ENCODE measurements at regions not wholly inside any gene's neighbourhood (a gene's known extent, or its start where the extent isn't known, plus 50 kb on each side); places are given as distances from the start of the nearest gene placed in this dataset.

GRCh38 chr2:185463481-185463880, 275.1 kb upstream of the FSIP2 start:
- Histone ChIP-seq H2AFZ (ENCODE audit: low read depth, low read length) (no peak overlapping the region), H3K9ac (ENCODE audit: insufficient read depth in 1 of 2, low read depth in 2 of 2, low read length in 2 of 2) (no peak overlapping the region), H3K9me3 (replicated peaks; ENCODE audit: control insufficient read depth, insufficient read depth, low read depth, low read length) (no peaks in the 10 kb centered on the region; the same call in 1 of the 2 replicates), H4K20me1 (replicated peaks; ENCODE audit: control insufficient read depth, insufficient read depth, low read length) (no peaks in the 10 kb centered on the region), H3K4me1 (replicated peaks in 1 of 2; ENCODE audit: control insufficient read depth in 2 of 2, insufficient read depth in 2 of 2, low read length in 2 of 2) (no peaks in the 10 kb centered on the region), H3K27ac (ENCODE audit: extremely low read depth, low read depth, low read length) (no peak overlapping the region), H3K27me3 (ENCODE audit: control insufficient read depth in 2 of 2, insufficient read depth in 2 of 2, low read length in 2 of 2) (no peaks in the 10 kb centered on the region), H3K79me2 (ENCODE audit: control insufficient read depth, insufficient read depth, low read length) (no peaks in the 10 kb centered on the region), H3K4me3 (no peak overlapping the region), H3K4me2 (ENCODE audit: insufficient read depth, low read length) (no peak overlapping the region), H3K9me1 (ENCODE audit: control insufficient read depth, insufficient read depth, low read length) (no peaks in the 10 kb centered on the region), H3K36me3 (ENCODE audit: control insufficient read depth, insufficient read depth, low read length) (no peaks in the 10 kb centered on the region)
- no peak for ATAC-seq
- no peak for FAIRE-seq
- in situ Hi-C loops (cut with MboI) (no loop called here), intact Hi-C loops (cut with micrococcal nuclease) (no loop called here)
- BruUV-seq (replicated peaks) = no TSS peak
- POLR2A ChIA-PET = no interaction called here
- 5% methylated on average over 3 of the region's 3 CpGs for WGBS (ENCODE audit: insufficient coverage, low coverage, missing lambda C conversion rate)
- DNase-seq (ENCODE audit: extremely low read depth in 1 of 4, low spot score in 3 of 4) = no peak
- TF ChIP-seq CEBPB (tag; IDR thresholded peaks at IDR 0.05) (peak; percentile 23; the same call in 1 of the 2 replicates), ZFP30 (CRISPR knock-in tag; IDR thresholded peaks at IDR 0.05; ENCODE audit: borderline replicate concordance) (no peak), CEBPG (CRISPR knock-in tag; IDR thresholded peaks at IDR 0.05) (no peak), CEBPG (tag; conservative IDR thresholded peaks at IDR 0.05 in 1 of 2, IDR thresholded peaks at IDR 0.05 in 1 of 2) (peak in 1 of 2 experiments; percentile 64; a peak in 2 of 4 replicates), SMARCB1 (IDR thresholded peaks at IDR 0.05; ENCODE audit: insufficient read length, low read depth) (no peak), ZNF699 (CRISPR knock-in tag; IDR thresholded peaks at IDR 0.05; ENCODE audit: insufficient replicate concordance) (no peak)
- CTCF ChIA-PET (ENCODE audit: low intra/inter-chr PET ratio) = no interaction called here

GRCh38 chr2:185466915-185467314, 271.7 kb upstream of the FSIP2 start:
- ChIA-PET POLR2A (no interaction called here), CTCF (ENCODE audit: low intra/inter-chr PET ratio) (no interaction called here)
- Histone ChIP-seq H3K27ac (ENCODE audit: extremely low read depth, low read depth, low read length) (no peak overlapping the region), H3K27me3 (ENCODE audit: control insufficient read depth in 2 of 2, insufficient read depth in 2 of 2, low read length in 2 of 2) (no peaks in the 10 kb centered on the region), H3K4me2 (ENCODE audit: insufficient read depth, low read length) (no peak overlapping the region), H3K9ac (ENCODE audit: insufficient read depth in 1 of 2, low read depth in 2 of 2, low read length in 2 of 2) (no peak overlapping the region), H3K9me1 (ENCODE audit: control insufficient read depth, insufficient read depth, low read length) (no peaks in the 10 kb centered on the region), H3K36me3 (ENCODE audit: control insufficient read depth, insufficient read depth, low read length) (no peaks in the 10 kb centered on the region), H3K4me1 (replicated peaks in 1 of 2; ENCODE audit: control insufficient read depth in 2 of 2, insufficient read depth in 2 of 2, low read length in 2 of 2) (no peaks in the 10 kb centered on the region), H2AFZ (ENCODE audit: low read depth, low read length) (no peak overlapping the region), H3K79me2 (ENCODE audit: control insufficient read depth, insufficient read depth, low read length) (no peaks in the 10 kb centered on the region), H3K9me3 (replicated peaks; ENCODE audit: control insufficient read depth, insufficient read depth, low read depth, low read length) (0 out of 2 replicates have a peak, but pooled peaks cover 2% of the 10 kb centered on the region), H4K20me1 (replicated peaks; ENCODE audit: control insufficient read depth, insufficient read depth, low read length) (no peaks in the 10 kb centered on the region), H3K4me3 (no peak overlapping the region)
- ATAC-seq (no peak), DNase-seq (ENCODE audit: extremely low read depth in 1 of 4, low spot score in 3 of 4) (no peak), FAIRE-seq (no peak)
- intact Hi-C loops (cut with micrococcal nuclease) = no loop called here
- in situ Hi-C loops (cut with MboI) = no loop called here
- no TSS peak for BruUV-seq (replicated peaks)
- TF ChIP-seq NFRKB (IDR thresholded peaks at IDR 0.05; ENCODE audit: low read depth) (no peak), GTF2A2 (tag; IDR thresholded peaks at IDR 0.05) (no peak), CSDE1 (IDR thresholded peaks at IDR 0.05) (no peak), VEZF1 (CRISPR knock-in tag; IDR thresholded peaks at IDR 0.05) (no peak), ZNF449 (CRISPR knock-in tag; IDR thresholded peaks at IDR 0.05) (no peak), MTA1 (IDR thresholded peaks at IDR 0.05; ENCODE audit: borderline replicate concordance) (no peak), GATAD2B (IDR thresholded peaks at IDR 0.05; ENCODE audit: borderline replicate concordance) (no peak), ZZZ3 (IDR thresholded peaks at IDR 0.05) (no peak)
